PFSK-1 (cell line): ENCODE measurements at regions not wholly inside any gene's neighbourhood (a gene's known extent, or its start where the extent isn't known, plus 50 kb on each side); places are given as distances from the start of the nearest gene placed in this dataset.

Experiments used
- POLR2AphosphoS5 ChIP-seq: IDR thresholded peaks from 2 replicates; pipeline ENCODE4 v1.6.1; 2012; ENCODE audit warnings: low read depth, mild to moderate bottlenecking, control low read depth, low read length, moderate library complexity
- SIN3A ChIP-seq: IDR thresholded peaks from 2 replicates; pipeline ENCODE4 v1.6.1; 2012; ENCODE audit warnings: mild to moderate bottlenecking, low read length, moderate library complexity, borderline replicate concordance; ENCODE audit not compliant: insufficient read depth
- TAF1 ChIP-seq: IDR thresholded peaks from 2 replicates; pipeline ENCODE4 v1.6.1; 2012; ENCODE audit warnings: low read length, control low read depth, borderline replicate concordance; ENCODE audit not compliant: insufficient read depth
- TF ChIP-seq, protein P1 (sequence below), 2 experiments: IDR thresholded peaks; 2 replicates each; pipeline versions ENCODE4 v1.6.1 to v1.8.0; 2011 to 2012; ENCODE audit warnings: low read depth in 2 of 2, low read length in 2 of 2, control low read depth in 1 of 2, inconsistent platforms in 1 of 2, mild to moderate bottlenecking in 1 of 2, moderate library complexity in 1 of 2; ENCODE audit not compliant: insufficient read depth in 1 of 2

DNA sequence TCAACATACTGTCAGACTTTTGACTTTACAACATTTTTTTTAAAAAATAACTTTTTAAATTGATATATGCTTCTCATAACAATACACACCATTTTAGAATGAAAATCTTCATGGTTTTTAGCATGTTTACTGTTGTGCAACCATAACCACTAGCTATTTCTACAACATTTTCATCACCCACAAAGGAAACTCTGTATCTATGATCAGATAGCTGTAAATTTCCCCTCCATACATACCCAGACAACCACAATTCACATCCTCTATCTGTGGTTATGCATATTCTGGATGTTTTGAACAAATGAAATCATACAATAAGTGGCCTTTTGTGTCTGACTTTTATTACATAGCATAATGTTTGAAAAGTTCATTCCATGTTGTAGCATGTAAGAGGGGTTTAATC lies 1666.0 kb downstream of the EFNB2 start:
- TF ChIP-seq POLR2AphosphoS5 (no peak), TAF1 (no peak), SIN3A (no peak)
- TF ChIP-seq, protein P1, sequence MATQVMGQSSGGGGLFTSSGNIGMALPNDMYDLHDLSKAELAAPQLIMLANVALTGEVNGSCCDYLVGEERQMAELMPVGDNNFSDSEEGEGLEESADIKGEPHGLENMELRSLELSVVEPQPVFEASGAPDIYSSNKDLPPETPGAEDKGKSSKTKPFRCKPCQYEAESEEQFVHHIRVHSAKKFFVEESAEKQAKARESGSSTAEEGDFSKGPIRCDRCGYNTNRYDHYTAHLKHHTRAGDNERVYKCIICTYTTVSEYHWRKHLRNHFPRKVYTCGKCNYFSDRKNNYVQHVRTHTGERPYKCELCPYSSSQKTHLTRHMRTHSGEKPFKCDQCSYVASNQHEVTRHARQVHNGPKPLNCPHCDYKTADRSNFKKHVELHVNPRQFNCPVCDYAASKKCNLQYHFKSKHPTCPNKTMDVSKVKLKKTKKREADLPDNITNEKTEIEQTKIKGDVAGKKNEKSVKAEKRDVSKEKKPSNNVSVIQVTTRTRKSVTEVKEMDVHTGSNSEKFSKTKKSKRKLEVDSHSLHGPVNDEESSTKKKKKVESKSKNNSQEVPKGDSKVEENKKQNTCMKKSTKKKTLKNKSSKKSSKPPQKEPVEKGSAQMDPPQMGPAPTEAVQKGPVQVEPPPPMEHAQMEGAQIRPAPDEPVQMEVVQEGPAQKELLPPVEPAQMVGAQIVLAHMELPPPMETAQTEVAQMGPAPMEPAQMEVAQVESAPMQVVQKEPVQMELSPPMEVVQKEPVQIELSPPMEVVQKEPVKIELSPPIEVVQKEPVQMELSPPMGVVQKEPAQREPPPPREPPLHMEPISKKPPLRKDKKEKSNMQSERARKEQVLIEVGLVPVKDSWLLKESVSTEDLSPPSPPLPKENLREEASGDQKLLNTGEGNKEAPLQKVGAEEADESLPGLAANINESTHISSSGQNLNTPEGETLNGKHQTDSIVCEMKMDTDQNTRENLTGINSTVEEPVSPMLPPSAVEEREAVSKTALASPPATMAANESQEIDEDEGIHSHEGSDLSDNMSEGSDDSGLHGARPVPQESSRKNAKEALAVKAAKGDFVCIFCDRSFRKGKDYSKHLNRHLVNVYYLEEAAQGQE (IDR thresholded peaks at IDR 0.05; ENCODE audit: insufficient read depth in 1 of 2, low read depth in 2 of 2, low read length in 2 of 2), result no peak
